ENCODE measurements at regions not wholly inside any gene's neighbourhood (a gene's known extent, or its start where the extent isn't known, plus 50 kb on each side); places are given as distances from the start of the nearest gene placed in this dataset.

DNA sequence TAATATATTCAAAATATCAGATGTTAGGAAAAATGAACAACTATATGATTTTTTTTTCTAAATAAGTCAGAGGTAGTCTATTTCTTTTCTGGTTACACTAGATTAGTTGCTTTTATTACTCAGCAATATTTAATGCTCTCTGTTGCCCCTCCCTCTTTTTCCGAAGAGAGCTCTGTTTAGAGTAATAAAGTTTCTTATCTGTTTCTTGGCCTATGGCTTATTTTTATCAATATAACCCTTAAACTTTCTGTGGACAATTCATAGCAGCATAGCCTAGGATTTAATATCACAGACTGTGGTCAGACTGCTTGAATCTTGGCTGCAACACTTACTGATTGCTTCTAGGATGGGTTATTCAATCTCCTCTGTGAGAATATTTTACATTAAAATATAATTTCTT is 2315.4 kb upstream of the AGA start:
- DNase-seq, result no peak

DNA sequence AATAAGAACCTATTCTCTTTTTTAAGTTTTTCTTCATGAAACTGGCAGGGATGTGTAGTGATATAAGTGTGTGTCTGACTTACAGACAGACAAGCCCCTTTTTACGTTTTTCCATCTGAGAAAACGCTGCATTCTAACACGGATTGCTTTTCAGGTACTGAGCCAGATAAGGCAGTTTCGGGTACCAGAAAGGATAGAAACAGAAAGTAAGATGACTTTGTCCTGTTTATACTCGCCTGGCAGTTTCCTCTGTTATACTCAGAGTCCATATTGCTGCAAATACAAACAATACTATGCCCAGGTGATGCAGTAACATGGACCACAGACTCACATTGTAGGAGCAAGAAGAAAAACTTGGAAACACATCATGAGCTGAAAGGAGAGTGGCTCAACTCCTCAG is 2320.6 kb upstream of the AGA start:
- DNase-seq, result no peak

- DNase-seq, result no peak
Measured at GRCh38 chr4:179766938-179767337, 2324.7 kb upstream of the AGA start.

- no peak for DNase-seq
Measured at GRCh38 chr4:179768996-179769395, 2326.8 kb upstream of the AGA start.

- no peak for DNase-seq
Measured at GRCh38 chr4:179797738-179798137, 2355.5 kb upstream of the AGA start.

- no peak for DNase-seq
Measured at GRCh38 chr4:179803857-179804256, 2361.6 kb upstream of the AGA start.

GRCh38 chr4:179804440-179804839 is 2362.2 kb upstream of the AGA start:
- DNase-seq, result no peak

DNA sequence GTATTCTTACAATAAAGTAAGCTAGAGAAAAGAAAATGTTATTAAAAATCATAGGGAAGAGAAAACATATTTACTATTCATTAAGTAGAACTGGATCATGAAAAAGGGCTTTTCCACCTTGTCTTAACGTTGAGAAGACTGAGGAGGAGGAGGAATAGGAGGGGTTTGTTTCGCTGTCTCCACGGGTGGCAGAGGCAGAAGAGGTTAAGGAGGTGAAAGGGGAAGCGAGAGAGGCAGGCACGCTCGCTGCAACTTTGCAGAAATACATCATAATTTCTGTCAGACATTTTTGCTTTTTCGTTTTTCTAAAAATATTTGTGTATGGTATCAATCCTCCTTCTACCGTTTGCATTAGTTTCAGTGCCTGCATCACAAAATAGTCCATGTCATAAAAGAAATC is 2375.1 kb upstream of the AGA start:
- DNase-seq, result no peak

- no peak for DNase-seq
Measured at GRCh38 chr4:179823342-179823741, 2381.1 kb upstream of the AGA start.

DNA sequence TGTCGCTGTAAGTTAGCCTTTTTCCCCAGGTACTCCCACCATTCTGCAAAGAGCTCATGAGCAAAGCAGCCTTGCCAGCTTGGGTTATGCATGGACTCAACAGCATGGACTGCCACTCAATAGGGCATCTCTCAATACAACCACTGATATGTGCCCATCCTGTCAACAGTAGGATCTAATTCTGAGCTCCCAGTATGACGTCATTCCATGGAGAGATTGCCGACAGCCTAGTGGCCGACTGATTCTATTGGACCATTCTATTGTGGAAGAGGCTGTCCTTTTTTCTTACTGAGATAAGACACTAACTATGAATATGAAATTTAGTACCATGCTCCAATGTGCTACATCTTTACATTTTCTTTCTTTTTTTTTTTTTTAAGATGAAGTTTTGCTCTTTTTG is 2389.0 kb upstream of the AGA start:
- DNase-seq, result no peak

GRCh38 chr4:179836179-179837075 is 2394.2 kb upstream of the AGA start:
- no peak for DNase-seq

DNA sequence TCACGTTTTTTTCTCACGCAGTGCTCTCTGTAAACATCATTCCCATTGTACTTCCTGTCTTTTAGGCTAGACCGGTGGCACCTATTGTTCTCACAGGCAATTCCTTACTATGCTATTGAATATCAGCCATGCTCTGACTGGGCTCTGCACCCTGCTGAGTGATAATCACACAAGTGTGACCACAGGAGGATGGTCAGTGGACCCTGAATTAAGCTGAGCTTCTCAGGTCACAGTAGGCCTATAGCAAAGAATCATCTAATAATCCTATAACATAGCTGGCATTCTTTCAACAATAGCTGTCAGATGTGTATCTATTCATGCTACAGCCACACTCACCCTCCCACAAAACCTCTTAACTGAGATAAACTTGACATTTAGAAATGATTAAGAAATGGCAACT is 2399.8 kb upstream of the TENM3 start:
- no peak for DNase-seq

DNA sequence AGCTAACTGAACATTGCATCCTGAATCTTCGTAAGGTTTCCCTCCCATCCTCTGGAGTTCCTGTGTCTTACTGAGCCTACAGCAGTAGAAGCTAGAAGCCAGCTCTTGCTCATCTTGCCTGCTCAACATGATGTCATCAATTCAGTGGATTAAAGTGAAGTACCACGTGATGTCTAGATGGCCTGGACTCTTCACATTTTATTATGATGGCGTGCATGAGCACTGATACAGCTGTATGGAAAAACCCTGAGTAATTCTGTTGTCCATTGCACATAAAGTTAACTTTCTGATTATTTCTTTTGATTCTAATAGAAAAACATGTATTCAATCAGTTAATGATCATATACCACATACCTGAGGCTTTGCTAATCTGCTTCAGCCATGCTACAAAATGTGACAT is 2387.7 kb upstream of the TENM3 start:
- no peak for DNase-seq

- no peak for DNase-seq
Measured at GRCh38 chr4:179858221-179858620, 2385.0 kb upstream of the TENM3 start.

DNA sequence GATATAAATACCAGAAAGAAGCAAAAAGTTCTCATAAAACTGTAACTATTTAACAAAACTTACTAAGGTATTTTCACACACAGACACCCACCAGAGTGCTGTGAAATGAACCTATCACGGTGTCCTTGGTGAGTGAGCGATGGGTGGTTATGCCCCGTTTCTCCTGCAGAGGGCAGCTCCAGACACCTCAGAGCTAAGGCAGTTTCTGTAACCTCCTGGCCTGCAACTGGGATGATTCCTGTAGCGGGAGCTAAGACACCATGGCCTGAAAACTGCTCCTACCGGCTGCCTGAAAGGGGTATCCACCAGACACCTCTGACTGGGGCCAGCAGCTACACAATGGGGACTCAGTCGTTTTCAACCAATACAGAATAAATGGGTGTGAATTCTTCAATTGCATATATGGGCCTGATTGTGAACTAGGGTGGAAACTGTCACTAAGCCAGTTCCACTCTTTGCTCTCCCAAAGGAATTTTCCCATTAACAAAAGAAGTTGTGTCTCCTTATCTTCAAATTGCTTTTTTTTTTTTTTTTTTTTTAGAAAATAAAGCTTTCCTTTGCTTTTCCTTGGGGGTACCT is 2375.8 kb upstream of the TENM3 start:
- DNase-seq, result no peak

- DNase-seq, result no peak
Measured at GRCh38 chr4:179871726-179872125, 2371.5 kb upstream of the TENM3 start.

DNA sequence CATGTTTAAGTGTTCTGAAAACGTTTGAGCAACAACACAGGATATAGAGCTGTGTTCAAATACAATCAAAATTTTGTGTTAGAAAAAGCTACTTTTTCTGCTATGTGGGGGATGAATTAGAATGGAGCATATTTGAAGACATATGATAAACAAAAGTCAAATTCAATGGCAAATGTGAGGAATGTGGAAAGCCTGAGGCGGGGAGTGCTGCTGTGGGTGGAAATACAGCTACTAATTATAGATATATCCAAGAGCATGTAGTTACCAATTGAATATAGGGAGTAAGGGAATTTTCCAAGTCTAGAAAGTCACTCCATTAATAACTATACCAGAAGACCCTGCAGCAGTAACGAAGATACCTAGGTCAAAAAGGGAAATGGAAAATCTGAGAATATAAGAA is 2370.4 kb upstream of the TENM3 start:
- no peak for DNase-seq

DNA sequence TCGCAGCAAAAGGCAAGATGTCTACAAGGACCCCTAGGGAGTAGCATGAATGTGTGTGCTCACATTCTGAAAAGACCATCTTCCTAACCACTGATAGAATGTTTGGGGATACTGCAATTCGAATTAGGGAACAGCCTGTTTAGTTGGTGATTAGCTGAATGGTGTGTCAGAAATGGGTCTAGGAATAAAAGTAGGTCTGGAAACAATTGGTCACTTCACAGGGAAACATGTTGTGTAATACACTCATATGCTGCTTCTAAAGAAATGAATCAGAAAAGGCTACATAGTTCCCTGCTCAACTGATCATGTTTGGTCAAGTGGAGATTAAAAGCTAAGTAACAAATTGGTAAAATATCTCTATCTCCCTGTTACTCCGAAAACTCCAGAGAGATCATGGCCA is 2362.4 kb upstream of the TENM3 start:
- DNase-seq, result no peak

- DNase-seq, result no peak
Measured at GRCh38 chr4:179894066-179894778, 2349.0 kb upstream of the TENM3 start.

DNA sequence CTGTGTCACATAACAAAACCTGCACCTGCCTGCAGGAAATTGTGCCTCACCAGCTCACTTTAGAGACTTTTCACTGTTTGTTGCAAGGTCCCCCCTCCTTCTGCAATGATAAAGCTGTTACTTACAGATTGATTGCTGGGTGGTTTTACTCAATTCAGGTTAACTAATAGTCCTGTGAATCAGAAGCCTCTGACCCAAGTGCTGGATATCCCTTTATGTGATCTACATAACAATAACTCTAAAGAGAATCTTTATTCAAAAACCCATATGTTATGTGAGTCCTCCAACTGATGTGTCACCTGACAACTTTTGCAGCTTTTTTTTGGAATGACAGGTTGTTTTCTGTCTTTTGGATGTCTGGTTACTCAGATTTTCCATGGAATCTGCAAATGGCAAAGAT is 2323.6 kb upstream of the TENM3 start:
- DNase-seq, result no peak

- DNase-seq, result no peak
Measured at GRCh38 chr4:179927473-179927872, 2315.7 kb upstream of the TENM3 start.

GRCh38 chr4:179941911-179942310 is 2301.3 kb upstream of the TENM3 start:
- DNase-seq, result no peak

DNA sequence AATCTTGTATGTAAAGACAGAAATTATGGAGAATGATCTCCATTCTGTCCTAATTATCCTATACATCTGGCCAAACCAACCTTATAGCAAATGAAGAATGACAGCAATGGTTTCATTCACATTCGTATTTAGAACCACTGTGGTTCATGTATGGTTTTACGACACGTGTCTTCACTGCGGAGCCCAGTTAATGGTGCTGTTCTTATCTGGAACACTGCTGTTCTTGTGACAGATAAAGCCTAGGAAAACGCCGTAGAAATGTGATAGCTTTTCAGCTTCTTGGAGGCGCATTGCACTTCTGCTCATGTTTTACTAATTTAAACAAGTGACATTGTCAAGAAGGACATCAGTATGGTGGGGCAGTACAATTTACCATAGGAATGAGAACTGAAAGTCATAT is 2266.4 kb upstream of the TENM3 start:
- no peak for DNase-seq

- DNase-seq, result no peak
Measured at GRCh38 chr4:179977378-179977777, 2265.8 kb upstream of the TENM3 start.

Data from DMS 273 treated with DMSO at 0.1 percent for 48 hours (cell line).